ENCODE measurements at regions not wholly inside any gene's neighbourhood (a gene's known extent, or its start where the extent isn't known, plus 50 kb on each side); places are given as distances from the start of the nearest gene placed in this dataset.

- no peaks in the 10 kb centered on the region for H3K36me3 ChIP-seq (ENCODE audit: low read depth)
- H3K4me2 ChIP-seq (ENCODE audit: unreplicated experiment): no peak overlapping the region
- no peak overlapping the region for H3K9ac ChIP-seq
- peaks cover 28% of the 10 kb centered on the region for H3K27me3 ChIP-seq (replicated peaks; ENCODE audit: insufficient read depth)
- no peaks in the 10 kb centered on the region for H3F3A ChIP-seq (ENCODE audit: insufficient read depth)
- H4K20me1 ChIP-seq (ENCODE audit: insufficient read depth): no peaks in the 10 kb centered on the region
- H3K9me3 ChIP-seq (ENCODE audit: low read depth): no peaks in the 10 kb centered on the region
- H3K9me2 ChIP-seq (ENCODE audit: insufficient read depth): no peaks in the 10 kb centered on the region
- H2AFZ ChIP-seq: no peak overlapping the region
- H3K4me3 ChIP-seq: no peak overlapping the region
- TF ChIP-seq EZH2phosphoT487 (IDR thresholded peaks at IDR 0.05; ENCODE audit: insufficient read depth, low read depth) (no peak), EZH2 (IDR thresholded peaks at IDR 0.05; ENCODE audit: insufficient read depth, poor library complexity, severe bottlenecking) (no peak)
- no peak overlapping the region for H3K27ac ChIP-seq
- no peaks in the 10 kb centered on the region for H3K4me1 ChIP-seq (ENCODE audit: insufficient read depth)
- H3K79me2 ChIP-seq (ENCODE audit: insufficient read depth): no peaks in the 10 kb centered on the region
- DNase-seq: no peak
- in situ Hi-C loops (cut with MboI): no loop called here
- WGBS, 2 experiments (ENCODE audit: low coverage in 1 of 2, low lambda C conversion rate in 2 of 2, missing lambda C conversion rate in 2 of 2): 49 to 50% methylated on average over 2 of the region's 2 CpGs
Observed at GRCh38 chr6:15716889-15717288, 54.1 kb upstream of the DTNBP1 start.

- no peak for DNase-seq
- H3K79me2 ChIP-seq (ENCODE audit: insufficient read depth): no peaks in the 10 kb centered on the region
- H3K27ac ChIP-seq: no peak overlapping the region
- H3K4me3 ChIP-seq: no peak overlapping the region
- no peaks in the 10 kb centered on the region for H4K20me1 ChIP-seq (ENCODE audit: insufficient read depth)
- in situ Hi-C loops (cut with MboI): no loop called here
- no peaks in the 10 kb centered on the region for H3K9me2 ChIP-seq (ENCODE audit: insufficient read depth)
- TF ChIP-seq EZH2phosphoT487 (IDR thresholded peaks at IDR 0.05; ENCODE audit: insufficient read depth, low read depth): no peak
- TF ChIP-seq EZH2 (IDR thresholded peaks at IDR 0.05; ENCODE audit: insufficient read depth, poor library complexity, severe bottlenecking): no peak
- no peaks in the 10 kb centered on the region for H3K9me3 ChIP-seq (ENCODE audit: low read depth)
- H3K4me1 ChIP-seq (ENCODE audit: insufficient read depth): no peaks in the 10 kb centered on the region
- 81 to 83% methylated on average over 3 of the region's 3 CpGs for WGBS, 2 experiments (ENCODE audit: low coverage in 1 of 2, low lambda C conversion rate in 2 of 2, missing lambda C conversion rate in 2 of 2)
- H3K27me3 ChIP-seq (replicated peaks; ENCODE audit: insufficient read depth): peaks cover 32% of the 10 kb centered on the region
- H2AFZ ChIP-seq: no peak overlapping the region
- H3F3A ChIP-seq (ENCODE audit: insufficient read depth): no peaks in the 10 kb centered on the region
- no peak overlapping the region for H3K9ac ChIP-seq
- no peak overlapping the region for H3K4me2 ChIP-seq (ENCODE audit: unreplicated experiment)
- no peaks in the 10 kb centered on the region for H3K36me3 ChIP-seq (ENCODE audit: low read depth)
Observed at GRCh38 chr6:15715851-15716250, 53.0 kb upstream of the DTNBP1 start.

GRCh38 chr6:15715060-15715459, 52.2 kb upstream of the DTNBP1 start:
- Histone ChIP-seq H3K27ac (no peak overlapping the region), H3K36me3 (ENCODE audit: low read depth) (no peaks in the 10 kb centered on the region), H3K79me2 (ENCODE audit: insufficient read depth) (no peaks in the 10 kb centered on the region), H3K9me3 (ENCODE audit: low read depth) (no peaks in the 10 kb centered on the region), H3K4me2 (ENCODE audit: unreplicated experiment) (no peak overlapping the region), H3K4me1 (ENCODE audit: insufficient read depth) (no peaks in the 10 kb centered on the region), H3K4me3 (no peak overlapping the region), H3K27me3 (replicated peaks; ENCODE audit: insufficient read depth) (peaks cover 32% of the 10 kb centered on the region), H3K9ac (no peak overlapping the region), H3F3A (ENCODE audit: insufficient read depth) (no peaks in the 10 kb centered on the region), H2AFZ (no peak overlapping the region), H3K9me2 (ENCODE audit: insufficient read depth) (no peaks in the 10 kb centered on the region), H4K20me1 (ENCODE audit: insufficient read depth) (no peaks in the 10 kb centered on the region)
- TF ChIP-seq EZH2phosphoT487 (IDR thresholded peaks at IDR 0.05; ENCODE audit: insufficient read depth, low read depth) (no peak), EZH2 (IDR thresholded peaks at IDR 0.05; ENCODE audit: insufficient read depth, poor library complexity, severe bottlenecking) (no peak)
- 14 to 24% methylated on average over 3 of the region's 3 CpGs for WGBS, 2 experiments (ENCODE audit: low coverage in 1 of 2, low lambda C conversion rate in 2 of 2, missing lambda C conversion rate in 2 of 2)
- peak; percentile 70 for DNase-seq
- in situ Hi-C loops (cut with MboI): no loop called here

- H3K9me3 ChIP-seq (ENCODE audit: low read depth): no peaks in the 10 kb centered on the region
- H3K36me3 ChIP-seq (ENCODE audit: low read depth): no peaks in the 10 kb centered on the region
- no peaks in the 10 kb centered on the region for H4K20me1 ChIP-seq (ENCODE audit: insufficient read depth)
- H3K9me2 ChIP-seq (ENCODE audit: insufficient read depth): no peaks in the 10 kb centered on the region
- peaks cover 32% of the 10 kb centered on the region for H3K27me3 ChIP-seq (replicated peaks; ENCODE audit: insufficient read depth)
- DNase-seq: no peak
- no peak overlapping the region for H3K9ac ChIP-seq
- in situ Hi-C loops (cut with MboI): no loop called here
- H2AFZ ChIP-seq: no peak overlapping the region
- no peak overlapping the region for H3K27ac ChIP-seq
- H3K79me2 ChIP-seq (ENCODE audit: insufficient read depth): no peaks in the 10 kb centered on the region
- no peak overlapping the region for H3K4me3 ChIP-seq
- no peak overlapping the region for H3K4me2 ChIP-seq (ENCODE audit: unreplicated experiment)
- no peaks in the 10 kb centered on the region for H3K4me1 ChIP-seq (ENCODE audit: insufficient read depth)
- TF ChIP-seq EZH2phosphoT487 (IDR thresholded peaks at IDR 0.05; ENCODE audit: insufficient read depth, low read depth) (no peak), EZH2 (IDR thresholded peaks at IDR 0.05; ENCODE audit: insufficient read depth, poor library complexity, severe bottlenecking) (no peak)
- 79 to 81% methylated on average over 2 of the region's 2 CpGs for WGBS, 2 experiments (ENCODE audit: low coverage in 1 of 2, low lambda C conversion rate in 2 of 2, missing lambda C conversion rate in 2 of 2)
- no peaks in the 10 kb centered on the region for H3F3A ChIP-seq (ENCODE audit: insufficient read depth)
Observed at GRCh38 chr6:15714658-15715057, 51.8 kb upstream of the DTNBP1 start.

GRCh38 chr6:15713325-15713724, 50.5 kb upstream of the DTNBP1 start:
- Histone ChIP-seq H3K79me2 (ENCODE audit: insufficient read depth) (no peaks in the 10 kb centered on the region), H3K36me3 (ENCODE audit: low read depth) (no peaks in the 10 kb centered on the region), H3K4me2 (ENCODE audit: unreplicated experiment) (no peak overlapping the region), H3K9me2 (ENCODE audit: insufficient read depth) (no peaks in the 10 kb centered on the region), H2AFZ (no peak overlapping the region), H3K9me3 (ENCODE audit: low read depth) (no peaks in the 10 kb centered on the region), H3K9ac (no peak overlapping the region), H4K20me1 (ENCODE audit: insufficient read depth) (no peaks in the 10 kb centered on the region), H3F3A (ENCODE audit: insufficient read depth) (no peaks in the 10 kb centered on the region), H3K4me3 (no peak overlapping the region), H3K4me1 (ENCODE audit: insufficient read depth) (no peaks in the 10 kb centered on the region), H3K27me3 (replicated peaks; ENCODE audit: insufficient read depth) (peaks cover 28% of the 10 kb centered on the region), H3K27ac (no peak overlapping the region)
- WGBS, 2 experiments (ENCODE audit: low coverage in 1 of 2, low lambda C conversion rate in 2 of 2, missing lambda C conversion rate in 2 of 2): 53 to 55% methylated on average over 3 of the region's 3 CpGs
- DNase-seq: no peak
- TF ChIP-seq EZH2 (IDR thresholded peaks at IDR 0.05; ENCODE audit: insufficient read depth, poor library complexity, severe bottlenecking) (no peak), EZH2phosphoT487 (IDR thresholded peaks at IDR 0.05; ENCODE audit: insufficient read depth, low read depth) (no peak)
- in situ Hi-C loops (cut with MboI): no loop called here

All from GM23248 (cell line).